Inflammatory macrophage treated with lipopolysaccharide for 4 hours (primary cell): ENCODE measurements at regions not wholly inside any gene's neighbourhood (a gene's known extent, or its start where the extent isn't known, plus 50 kb on each side); places are given as distances from the start of the nearest gene placed in this dataset.
A peak's percentile ranks its signal among the peaks of the same experiment; 100 is the strongest.

ENCODE experiments used
- DNase-seq: peaks from one replicate; pipeline ENCODE4 v3.0.0-alpha.2; 2020

DNA sequence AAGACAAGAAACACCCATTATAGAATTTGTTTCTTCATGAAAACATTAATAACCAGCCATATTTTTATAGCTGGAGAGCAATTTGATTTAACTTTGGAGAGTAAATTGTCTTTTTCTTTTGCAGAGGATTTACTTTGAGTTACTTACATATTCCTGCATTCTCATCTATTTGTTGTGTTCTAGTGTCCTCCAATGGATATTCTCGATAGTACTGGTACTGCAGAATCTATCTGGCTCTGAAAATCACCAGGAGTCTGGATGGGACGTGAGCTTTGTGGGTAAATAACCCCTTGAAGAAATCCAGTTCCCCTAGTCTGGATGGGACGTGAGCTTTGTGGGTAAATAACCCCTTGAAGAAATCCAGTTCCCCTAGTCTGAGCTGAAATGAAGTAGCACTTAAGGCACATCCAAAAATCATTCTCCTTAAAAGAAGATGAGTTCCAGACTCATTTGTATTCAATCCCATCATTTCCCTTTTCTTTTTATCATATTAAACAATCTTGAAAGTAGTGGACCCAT lies 294.1 kb upstream of the UBE2E2 start:
- no peak for DNase-seq

DNA sequence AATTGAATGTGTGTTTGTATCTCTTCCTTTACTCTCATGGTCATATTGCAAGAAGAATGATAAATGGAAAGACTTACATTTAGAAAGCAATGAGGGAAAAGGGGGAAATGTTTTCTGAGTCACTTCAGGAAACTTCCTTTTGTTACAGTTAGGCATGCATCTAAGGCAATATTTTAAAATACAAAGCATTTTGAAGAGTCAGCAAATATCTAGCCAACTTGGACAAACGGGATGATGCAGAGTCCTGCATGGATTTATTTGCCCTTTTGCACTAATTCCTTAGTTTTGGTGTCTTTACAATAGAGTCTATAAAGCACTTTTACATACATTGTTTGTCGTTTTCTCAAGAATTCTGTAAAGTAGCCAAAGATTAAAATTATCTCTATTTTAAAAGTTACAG lies 286.2 kb upstream of the UBE2E2 start:
- DNase-seq: no peak

DNA sequence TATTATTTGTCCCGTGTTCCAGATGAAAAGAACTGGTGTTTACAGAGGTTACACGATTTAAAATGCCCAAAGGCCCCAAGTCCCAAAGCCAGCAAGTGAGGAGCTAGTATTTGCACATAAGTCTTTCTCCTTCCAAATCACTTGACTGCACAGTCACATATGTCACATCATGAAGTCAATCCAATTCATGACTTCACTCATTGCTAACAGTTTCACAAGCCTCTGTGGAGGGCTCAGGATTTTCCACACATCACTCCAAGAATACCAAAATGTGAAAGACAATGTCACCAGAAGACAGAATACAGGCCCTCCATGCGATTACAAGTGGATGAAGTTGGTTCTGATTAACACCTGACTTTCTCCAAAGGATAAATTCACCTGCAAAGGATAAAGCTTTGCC lies 283.1 kb upstream of the UBE2E2 start:
- DNase-seq: peak; percentile 20

DNA sequence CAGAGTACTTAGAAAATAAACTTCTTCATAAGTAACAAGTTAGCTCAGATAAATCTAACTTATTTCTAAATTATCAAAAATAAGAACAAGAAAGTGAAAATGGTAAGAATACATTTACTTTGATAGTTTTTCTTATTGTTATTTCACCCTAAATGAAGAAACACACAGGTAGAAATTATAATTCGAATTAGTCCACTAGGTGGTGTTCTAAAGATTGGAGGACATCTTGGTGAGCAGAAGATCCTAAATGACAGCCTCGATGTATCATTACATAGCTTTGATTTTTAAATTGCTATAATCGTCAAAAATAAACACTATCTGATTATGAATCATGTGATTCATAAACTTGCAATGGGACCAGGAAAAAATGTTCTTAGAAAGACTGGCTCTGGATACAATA lies 280.8 kb upstream of the UBE2E2 start:
- peak; percentile 9 for DNase-seq

DNA sequence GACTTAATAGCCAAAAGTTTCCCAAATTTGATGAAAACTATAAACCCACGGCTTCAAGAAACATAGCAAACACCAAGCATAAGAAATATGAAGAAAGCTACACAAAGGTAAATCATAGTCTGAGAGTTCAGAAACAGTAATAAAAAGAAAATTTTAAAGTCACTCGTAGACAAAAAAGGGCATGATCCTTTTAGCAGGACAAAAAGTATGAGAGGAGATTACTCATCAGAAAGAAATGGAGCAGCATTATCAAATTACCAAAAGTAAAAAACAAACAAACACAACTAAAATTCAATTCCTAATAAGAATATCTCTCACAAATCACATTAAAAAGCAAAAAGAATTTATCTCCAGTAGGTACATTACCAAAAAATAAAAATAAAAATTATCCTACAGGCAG lies 279.4 kb upstream of the UBE2E2 start:
- no peak for DNase-seq

DNA sequence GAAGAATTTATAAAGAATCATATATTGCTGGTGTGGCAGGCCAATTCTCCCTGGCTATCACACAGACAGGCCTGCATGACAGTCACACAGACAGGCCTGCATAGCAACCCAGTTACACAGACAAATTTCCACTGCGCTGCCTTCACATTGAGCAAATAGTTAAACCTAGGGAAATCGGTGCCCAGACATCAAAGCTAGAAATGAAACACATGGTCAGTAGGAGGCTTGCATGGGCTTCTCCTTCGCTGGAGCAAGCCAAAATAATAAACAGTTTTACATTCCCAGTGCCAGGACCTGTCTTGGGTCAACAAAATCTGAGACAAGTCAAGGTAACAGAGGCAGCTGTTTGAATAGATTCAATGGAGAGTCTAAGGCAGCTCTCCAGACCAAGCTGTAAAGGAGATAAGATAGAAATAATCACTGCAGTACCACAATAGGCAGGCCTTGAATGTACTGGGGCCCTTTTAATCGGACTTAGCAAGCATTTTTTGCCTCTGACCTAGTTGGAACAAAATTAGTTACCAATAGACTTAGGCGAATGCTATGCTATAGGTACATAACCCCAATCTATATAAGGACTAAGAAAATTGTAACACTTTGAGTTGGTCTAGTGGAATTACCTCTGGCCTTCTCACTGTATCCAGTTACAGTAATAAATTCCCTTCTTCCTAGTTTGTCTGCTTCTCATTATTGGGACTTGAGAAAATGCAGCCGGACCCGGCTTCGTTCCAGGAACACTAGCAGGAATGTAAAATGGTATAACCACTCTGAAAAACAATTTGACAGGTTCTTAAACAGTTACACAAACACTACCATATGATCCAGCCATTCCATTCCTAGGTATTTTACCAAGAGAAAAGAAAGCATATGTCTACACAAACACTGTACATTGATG lies 274.7 kb upstream of the UBE2E2 start:
- DNase-seq: no peak

DNA sequence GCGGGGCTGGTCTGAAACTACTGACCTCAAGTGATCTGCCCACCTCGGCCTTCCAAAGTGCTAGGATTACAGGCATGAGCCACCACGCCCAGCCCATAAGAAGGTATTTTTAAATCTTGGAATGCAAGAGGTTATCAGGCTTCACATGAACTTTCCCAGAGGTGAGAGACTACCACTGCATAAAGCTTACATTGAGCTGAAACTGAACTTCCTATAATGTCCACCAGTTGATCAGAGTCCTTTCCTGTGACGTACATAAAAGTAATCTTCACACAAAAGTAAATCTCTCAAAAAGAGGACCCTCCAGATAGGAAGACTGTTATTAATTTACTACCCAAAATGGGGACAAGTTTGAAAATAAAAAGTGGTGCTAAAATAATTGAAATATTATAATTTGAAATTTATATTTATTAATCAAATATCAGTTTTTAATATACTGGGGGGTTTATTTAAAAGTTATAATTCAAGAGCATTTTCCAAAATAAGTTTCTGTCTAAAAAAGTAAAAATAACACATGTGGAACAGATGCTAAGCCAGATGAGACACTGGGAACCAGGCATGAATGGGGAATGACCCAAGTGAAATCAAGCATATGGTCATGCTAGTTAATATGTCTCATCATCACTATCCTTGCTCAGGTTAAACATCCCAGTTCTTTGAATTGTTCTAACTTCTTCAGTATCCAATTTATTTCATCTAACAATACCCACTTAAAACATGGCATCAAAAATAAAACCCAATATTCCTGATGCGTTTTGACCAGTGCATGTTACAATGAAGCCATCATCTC lies 269.9 kb upstream of the UBE2E2 start:
- no peak for DNase-seq

DNA sequence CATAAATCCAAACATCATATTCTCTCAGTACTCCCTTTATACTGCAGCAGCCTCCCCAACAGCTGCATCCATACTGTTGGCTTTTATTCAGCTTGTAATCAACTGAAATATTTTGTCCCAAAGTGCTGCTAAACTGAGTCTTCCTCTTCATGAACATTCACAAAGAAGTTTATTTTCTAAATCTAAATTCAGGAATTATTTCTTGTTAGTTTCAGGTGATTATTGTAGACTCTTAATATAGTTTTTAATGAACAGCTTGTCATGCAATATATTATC lies 269.3 kb upstream of the UBE2E2 start:
- no peak for DNase-seq

DNA sequence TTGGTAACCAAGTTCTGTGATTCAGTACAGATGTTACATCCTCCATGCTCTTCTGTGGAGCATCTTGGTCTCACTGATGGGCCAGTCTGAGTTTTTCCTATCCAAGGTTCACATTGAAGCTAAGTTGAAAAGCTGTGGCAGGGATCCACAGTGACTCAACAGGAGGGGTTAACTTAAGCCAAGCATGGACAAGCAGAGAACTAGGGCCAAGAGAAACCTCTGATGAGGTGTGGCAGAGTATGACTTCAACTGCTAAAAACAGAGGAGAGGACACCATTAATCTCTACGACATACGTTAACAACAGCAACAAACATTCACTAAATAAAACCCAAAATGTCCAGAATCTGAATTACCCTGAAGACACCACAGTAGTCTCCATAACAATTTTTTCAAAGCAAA lies 268.1 kb upstream of the UBE2E2 start:
- no peak for DNase-seq

DNA sequence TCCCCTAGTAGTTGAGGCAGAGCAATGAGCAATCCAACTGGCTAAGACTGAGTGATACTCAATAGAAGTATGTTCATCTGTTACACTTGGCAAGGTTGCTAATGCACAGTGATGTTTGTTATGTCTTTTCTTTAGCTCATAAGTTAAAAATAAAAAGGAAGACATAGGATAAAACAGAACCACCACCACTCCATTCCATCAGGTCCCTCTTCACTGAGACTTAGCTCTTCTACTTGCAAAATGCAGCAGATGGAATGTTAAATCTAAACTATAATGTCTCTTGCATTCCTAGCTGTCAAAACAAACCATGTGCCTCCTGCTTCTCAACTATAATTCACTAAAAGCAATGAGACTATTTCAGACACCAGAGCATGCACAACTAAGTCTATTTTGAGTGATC lies 265.6 kb upstream of the UBE2E2 start:
- no peak for DNase-seq

DNA sequence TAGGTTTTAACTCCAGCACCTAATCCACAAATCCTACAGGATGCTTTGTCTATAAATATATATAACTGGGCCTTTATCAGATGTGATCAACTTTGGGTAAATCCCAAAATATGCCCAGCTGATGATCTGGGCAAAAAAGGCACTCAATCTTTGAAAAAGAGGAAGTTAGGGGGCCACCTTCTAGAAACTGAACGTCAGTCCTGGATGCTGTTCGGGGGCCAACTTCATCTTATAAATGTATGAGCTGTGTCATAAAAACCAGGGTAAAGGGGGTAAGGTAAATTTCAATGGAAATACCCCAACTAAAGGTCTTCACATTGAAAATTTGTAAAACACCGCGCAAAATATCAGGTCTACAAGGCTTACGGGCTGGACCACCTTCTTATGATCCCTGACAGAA lies 264.4 kb upstream of the UBE2E2 start:
- DNase-seq: no peak

DNA sequence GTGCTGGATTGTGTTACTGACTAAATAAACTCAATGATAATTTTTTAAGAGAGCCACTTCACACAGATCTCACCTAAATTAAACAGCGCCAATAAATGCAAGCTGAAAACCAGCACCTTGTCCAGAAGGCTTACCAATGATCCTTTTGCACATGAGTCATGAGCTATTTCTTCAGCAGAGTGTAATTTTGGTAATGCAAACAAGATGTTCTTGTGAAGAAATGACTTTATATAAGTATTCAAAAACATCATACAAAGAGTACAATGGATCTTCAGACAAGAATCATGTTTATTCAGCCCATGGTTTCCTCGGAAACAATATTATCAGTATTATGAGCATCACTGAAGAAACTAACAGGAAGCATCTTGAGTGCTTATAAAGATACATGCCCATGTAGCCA lies 263.8 kb upstream of the UBE2E2 start:
- no peak for DNase-seq

DNA sequence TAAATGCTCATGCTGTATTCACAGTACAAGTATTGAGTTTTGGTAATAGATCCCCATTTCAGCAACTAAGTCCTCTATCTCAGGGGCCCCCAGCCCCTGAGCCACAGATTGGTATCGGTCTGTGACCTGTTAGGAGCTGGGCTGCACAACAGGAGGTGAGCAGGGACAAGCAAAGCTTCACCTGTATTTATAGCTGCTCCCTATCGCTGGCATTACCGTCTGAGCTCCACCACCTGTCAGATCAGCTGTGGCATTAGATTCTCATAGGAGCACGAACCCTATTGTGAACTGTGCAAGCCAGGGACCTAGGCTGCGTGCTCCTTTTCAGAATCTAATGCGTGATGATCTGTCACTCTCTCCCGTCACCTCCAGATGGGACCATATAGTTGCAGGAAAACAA lies 262.8 kb upstream of the UBE2E2 start:
- no peak for DNase-seq

DNA sequence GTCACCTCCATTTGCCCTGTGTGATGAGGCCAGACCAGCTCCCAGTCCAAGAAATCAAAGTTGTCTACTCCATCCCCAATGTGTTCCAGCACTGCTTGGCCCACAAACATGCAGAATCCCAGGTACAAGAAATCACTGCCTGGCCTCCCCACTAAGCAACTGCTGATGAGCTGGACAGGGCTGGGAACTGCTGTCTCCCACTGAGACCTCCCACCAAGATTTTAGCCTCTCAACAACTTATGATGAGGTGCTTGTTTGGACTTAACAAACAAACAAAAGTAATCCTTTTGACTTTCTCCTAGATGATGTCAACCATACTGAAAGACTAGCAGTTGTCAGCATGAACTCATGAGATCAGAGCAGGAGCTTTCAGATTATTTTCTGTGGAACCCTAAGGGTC lies 260.1 kb upstream of the UBE2E2 start:
- no peak for DNase-seq

DNA sequence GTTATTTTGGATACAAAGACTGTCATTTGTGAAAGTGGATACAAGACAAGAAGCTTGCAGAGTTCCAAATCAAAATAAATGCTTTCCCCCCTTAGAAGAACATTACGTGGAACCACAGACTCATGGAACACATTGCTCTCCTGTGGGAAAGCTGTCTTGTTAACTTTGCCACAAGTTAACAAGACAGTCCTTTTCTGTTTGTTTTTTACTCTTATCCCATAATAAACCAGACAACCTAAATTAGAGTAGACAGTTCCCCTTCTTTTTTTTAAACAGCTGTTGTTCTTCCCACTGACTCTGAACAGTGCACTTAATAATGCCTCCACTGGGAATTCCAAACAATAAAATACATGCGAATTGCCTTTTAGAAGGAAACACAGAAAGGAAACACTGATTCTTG lies 255.3 kb upstream of the UBE2E2 start:
- DNase-seq: no peak

DNA sequence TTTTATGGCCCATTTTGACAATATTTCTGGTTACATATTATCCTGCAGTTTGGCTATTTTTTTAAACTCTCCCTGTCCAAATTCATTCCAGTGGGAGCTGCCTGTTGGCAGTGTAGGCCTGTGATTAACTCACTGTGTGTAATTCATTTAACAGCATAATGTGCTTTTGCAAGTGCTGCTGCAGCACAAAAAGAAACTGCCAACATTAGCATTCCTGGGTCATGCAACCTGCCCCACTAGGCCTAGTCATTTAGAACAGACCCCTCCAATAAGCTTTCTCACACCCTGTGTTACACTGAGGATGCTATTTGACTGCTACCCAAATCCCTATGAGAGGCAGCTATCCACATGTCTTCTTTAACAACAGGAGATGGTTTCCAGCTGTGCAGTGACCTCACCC lies 251.2 kb upstream of the UBE2E2 start:
- DNase-seq: no peak

DNA sequence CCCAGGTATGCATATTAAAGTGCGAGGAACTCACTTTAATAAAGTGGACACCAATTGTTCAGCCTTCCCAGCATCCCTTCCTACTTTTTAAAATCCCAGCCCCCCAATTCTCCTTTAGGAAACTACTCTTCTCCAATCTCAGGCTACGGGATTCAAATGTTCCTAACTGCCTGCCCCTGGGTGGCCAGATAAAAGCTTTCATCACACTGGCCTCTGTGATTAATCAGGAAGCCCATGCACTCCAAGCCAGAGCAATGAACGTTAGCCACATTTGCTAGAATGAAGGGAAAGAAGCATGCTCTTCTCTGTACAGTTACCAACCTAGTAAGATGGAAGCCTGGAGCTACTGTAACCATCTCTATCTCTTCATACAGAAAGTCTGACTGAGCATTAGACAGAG lies 250.3 kb upstream of the UBE2E2 start:
- DNase-seq: no peak

DNA sequence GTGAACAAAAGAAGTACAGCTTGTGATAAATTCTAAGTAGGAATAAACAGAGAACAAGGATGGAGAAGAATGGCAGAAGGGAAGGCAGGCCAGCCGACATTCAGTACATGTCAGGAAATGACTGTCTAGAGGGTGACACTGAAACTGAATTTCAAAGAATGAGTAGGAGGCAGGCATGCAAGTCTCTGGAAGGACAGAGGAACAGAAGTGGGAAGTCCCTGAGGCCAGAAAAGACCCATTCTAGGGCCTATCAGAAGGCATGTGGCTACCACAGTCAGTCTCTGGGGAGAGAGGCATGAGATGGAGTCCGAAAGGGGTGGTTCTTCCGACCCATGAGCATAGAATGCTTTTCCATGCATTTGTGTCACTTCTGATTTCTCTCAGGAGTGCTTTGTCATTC lies 243.5 kb upstream of the UBE2E2 start:
- peak; percentile 82 for DNase-seq

DNA sequence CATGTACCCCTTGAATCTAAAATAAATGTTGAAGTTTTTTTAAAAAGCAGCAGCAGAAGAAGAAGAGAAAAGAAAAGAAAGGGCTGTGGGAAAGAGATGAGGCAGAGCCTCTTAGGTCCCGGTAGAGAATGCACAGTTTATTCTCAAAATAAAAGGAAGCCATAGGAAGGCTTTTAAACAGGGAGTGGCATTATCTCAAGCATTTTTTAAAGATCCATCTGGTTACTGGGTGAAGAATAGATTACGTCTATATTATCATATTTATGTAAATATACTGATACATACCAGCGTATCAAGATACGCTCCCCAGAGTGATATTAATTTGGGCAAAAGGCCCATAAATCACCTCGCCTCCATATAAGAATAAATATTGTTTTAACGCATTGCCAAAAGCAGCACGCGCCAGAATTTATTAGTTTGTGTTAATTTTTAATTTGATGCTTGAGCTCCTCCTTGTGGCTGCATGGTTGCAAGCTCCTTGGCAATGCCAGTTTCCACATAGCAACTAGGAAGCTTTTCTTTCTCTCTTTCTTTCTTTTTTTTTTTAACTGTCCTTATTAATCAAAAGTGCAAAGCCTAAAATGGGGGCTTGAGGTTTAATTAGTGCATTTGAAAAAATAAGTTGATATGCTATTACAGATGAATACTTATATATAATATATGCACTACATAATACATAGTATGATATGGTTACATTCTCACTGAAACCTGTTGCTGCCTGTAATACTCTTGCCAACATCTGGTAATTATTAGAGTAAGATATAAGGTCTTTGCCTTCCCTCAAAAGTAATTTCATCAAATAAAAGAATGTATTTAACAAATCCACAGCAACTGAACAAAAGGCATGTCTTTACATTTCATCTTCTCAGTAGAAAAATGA lies 242.8 kb upstream of the UBE2E2 start:
- DNase-seq: peak; percentile 64

DNA sequence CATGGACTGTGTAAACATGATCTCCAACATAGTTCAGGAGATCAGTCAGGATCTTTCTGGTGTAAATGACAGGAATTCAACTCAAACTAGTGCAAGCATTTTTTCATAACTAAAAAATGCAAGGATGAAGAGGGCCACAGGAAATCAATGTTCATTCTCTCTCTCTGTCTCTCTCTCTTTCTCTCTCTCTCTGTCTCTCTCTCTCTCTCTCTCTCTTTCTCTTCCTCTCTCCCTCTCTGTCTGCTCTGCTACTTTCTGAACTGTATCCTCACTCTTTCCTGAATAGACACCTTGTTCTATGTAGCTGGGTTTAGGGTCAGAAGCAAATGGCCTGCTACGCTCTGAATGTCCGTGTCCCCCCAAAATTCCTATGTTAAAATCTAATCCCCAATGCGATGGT lies 240.9 kb upstream of the UBE2E2 start:
- no peak for DNase-seq

DNA sequence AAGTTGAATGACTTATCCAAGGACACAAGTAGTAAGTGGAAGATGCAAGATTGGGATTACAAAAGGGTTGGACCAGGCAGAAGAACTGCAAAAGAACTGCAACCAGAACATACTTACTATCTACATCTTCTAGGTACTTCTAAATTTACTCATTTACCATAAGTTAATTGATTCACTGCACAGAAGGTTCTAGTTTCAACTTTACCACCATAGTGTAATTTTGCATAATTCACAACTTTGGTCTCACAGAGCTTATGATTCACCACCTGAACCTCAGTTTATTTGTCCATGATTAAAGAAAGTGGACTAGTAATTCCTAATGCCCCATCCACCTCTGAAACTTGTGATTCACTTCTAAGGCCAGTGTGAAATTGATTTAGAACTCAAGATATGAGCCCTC lies 236.8 kb upstream of the UBE2E2 start:
- no peak for DNase-seq

DNA sequence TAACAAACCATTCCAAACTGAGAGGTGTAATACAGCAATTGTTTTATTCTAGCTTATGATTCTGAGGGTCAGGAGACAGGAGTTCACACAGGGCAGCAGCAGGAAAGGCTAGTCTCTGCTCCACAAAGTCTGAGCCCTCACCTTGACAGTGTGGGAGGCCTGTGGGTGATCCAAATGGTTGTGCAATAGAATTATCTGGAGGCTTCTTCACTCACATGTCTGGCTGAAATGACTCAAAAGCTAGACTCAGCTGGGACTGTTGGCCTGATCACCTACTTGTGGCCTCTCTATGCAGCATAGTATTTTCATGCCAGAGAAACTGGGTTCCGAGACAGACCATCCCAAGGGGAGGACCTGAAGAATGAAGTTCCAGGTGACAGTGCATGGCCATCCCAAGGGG lies 233.9 kb upstream of the UBE2E2 start:
- DNase-seq: no peak

DNA sequence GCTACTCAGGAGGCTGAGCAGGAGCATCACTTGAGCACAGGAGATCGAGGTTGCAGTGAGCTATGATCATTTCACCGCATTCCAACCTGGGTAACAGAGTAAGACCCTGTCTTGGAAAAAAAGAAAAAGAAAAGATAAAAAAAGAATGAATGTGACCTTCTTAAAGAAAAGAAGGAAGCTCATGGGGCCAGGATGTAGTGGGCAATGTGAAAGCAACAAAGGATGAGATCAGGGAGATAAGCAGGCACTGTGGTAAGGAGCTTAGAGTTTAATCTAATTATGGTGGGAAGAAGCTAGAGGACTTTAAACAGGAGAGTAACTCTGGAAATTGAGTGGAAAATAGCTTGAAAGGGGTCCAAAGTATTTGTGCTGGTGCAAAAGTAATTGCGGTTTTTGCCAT lies 231.6 kb upstream of the UBE2E2 start:
- DNase-seq: no peak
